Medulla oblongata (tissue), 1 donor: ENCODE measurements at regions not wholly inside any gene's neighbourhood (a gene's known extent, or its start where the extent isn't known, plus 50 kb on each side); places are given as distances from the start of the nearest gene placed in this dataset.
"Not testable (repeated sequence)": the region's sequence is repeated elsewhere in the genome, so short reads cannot be mapped to it uniquely, and the experiment has no call there.

ENCODE experiments used
- DNase-seq: peaks from one replicate; pipeline ENCODE4 v3.0.0-alpha.2; 2015; ENCODE audit errors: extremely low spot score

DNA sequence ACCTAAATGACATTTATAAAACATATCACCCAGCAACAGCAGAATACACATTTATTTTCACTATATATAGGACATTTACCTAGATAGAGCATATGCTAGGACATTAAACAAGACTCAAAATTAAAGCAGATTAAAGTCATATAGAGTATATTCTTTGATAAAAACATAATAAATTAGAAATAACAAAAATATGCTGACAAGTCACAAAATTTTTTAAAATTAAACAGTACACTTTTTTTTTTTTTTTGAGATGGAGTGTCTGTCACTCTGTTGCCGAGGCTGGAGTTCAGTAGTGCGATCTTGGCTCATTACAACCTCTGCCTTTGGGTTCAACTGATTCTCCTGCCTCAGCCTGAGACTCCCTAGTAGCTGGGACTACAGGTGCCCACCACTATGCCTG, 758.9 kb upstream of the NRXN1 start:
- DNase-seq, result no peak

DNA sequence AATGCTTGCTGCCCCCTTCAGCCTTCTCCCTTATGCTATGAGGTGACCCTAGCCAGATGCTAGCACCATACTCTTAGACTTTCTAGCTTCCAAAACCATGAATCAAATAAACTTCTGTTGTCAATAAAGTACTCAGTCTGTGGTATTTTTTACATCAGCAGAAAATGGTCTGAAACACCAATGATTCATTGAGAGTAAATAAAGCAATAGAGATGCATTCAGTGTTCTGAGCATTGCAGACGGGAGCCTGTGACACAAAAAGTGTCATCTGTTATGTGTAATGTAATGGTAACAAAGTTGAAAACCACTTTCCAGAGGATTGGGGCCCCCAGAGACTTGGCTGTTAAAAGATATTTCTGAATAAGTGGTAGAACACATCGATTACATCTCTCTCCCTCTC, 758.0 kb upstream of the NRXN1 start:
- no peak for DNase-seq

DNA sequence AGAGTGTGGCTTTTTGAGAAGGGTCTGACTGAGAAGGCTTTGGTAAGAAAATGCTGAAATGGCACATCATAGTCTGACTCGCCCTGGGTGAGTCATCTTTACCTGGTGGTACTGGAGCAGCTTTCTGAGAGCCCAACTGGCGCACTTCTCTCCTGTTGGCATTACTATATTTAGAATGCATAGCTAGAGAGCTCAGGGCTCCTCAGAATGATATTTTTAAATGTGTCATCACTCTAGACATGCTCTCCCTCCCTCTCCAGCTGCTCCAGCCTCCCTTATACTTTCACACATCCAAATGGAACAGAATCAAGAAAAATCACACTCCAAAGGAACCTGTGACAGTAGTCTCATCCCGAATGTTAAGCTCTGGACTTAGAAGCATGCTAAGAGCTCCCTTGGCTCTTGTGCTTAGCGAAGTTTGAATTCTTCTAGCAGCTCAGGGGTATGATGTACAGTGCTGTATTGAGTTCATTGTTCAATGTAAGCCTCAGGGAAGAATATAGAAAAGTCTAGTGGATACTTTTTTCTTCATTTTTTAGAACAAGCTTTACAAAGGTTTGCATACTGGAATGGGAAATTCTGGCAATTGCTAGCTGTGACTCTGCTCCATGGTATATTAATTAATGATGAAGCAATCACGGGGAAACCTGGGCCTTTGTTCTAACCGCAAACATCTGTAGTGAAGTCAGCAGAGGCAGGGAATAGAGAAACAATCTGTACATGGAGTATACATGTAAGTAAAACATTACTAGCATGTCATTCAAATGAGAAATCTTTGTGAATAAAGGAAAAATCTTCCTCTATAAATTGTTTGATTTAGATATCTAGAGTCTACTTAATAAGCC, 751.2 kb upstream of the NRXN1 start:
- no peak for DNase-seq

DNA sequence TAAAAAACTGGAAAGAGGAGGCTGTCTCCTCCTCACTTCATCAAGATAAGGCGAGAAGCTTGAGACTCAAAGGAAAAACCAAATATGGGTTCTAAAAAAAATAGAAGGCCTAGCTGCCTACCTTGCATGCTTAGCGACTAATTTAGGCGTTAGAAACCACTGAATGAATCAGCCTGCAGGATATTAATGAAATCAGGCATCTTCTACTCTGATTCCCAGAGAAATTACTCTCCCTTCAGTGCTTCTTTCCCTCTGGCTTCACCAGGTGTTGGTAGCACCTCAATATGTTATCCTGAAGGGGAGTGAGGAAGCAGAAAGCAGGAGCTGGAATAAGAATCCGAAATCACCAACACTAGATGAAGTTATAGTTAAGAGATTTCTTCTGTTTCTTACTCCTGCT, 749.8 kb upstream of the NRXN1 start:
- DNase-seq, result no peak

DNA sequence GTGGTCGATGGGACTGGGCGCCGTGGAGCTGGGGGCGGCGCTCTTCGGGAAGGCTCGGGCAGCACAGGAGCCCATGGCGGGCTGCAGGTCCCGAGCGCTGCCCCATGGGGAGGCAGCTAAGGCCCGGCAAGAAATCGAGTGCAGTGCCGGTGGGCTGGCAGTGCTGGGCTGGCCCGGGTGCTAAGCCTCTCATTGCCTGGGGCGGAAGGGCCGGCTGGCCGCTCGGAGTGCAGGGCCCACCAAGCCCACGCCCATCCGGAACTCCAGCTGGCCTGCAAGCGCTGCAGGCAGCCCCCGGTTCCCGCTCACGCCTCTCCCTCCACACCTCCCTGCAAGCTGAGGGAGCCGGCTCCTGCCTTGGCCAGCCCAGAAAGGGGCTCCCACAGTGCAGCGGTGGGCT, 748.4 kb upstream of the NRXN1 start:
- DNase-seq, result no peak

DNA sequence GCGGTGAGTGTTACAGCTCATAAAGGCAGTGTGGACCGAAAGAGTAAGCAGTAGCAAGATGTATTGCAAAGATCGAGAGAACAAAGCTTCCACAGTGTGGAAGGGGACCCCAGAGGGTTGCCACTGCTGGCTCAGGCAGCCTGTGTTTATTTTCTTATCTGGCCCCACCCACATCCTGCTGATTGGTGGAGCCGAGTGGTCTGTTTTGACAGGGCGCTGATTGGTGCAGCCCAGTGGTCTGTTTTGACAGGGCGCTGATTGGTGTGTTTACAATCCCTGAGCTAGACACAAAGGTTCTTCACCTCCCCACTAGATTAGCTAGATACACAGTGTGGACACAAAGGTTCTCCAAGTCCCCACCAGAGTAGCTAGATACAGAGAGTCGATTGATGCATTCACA, 747.8 kb upstream of the NRXN1 start:
- not testable (repeated sequence) for DNase-seq

DNA sequence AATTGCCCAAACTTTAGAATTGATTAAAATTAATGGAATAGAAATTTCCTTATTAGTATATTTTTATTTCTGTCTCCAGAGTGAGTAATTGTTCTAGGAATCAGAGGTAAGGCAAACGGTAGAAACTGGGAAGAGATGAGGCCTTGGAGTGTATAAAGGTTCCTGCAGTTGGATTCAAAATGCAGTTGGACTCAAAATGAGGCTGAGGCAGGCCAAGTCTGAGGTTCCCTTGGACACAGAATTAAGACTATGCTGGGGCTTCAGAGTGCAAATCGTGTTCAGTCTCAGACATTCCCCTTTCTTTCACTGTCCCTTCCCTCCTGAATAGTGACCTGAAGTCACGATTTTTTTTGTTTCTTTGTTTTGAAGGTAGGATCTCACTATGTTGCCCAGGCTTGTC, 746.9 kb upstream of the NRXN1 start:
- no peak for DNase-seq

DNA sequence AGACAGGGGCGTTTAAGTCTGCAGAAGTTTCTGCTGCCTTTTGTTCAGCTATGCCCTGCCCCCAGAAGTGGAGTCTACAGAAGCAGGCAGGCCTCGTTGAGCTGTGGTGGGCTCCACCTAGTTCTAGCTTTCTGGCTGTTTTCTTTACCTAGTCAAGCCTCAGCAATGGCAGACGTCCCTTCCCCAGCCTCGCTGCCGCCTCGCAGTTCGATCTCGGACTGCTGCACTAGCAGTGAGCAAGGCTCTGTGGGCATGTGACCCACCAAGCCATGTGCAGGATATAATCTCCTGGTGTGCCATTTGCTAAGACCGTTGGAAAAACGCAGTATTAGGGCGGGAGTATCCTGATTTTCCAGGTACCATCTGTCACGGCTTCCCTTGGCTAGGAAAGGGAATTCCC, 742.7 kb upstream of the NRXN1 start:
- not testable (repeated sequence) for DNase-seq

DNA sequence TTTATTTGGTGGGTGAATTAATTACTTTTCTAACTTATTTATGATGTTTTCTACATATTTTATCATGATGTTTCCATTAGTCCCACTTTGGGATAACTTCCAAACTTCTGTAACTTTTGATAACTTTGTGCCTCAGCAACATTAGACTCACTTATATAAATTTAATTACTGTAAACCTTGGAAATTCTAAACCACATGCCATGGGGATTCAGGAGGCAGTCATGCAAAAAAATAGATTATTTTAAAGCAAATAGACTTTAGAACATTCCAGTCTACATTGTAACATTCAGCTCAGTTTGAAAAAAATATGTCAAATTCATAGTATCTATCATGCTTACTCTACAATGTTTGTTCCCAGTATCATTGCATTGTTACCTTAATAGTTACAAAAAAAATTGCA, 728.5 kb upstream of the NRXN1 start:
- DNase-seq, result no peak

DNA sequence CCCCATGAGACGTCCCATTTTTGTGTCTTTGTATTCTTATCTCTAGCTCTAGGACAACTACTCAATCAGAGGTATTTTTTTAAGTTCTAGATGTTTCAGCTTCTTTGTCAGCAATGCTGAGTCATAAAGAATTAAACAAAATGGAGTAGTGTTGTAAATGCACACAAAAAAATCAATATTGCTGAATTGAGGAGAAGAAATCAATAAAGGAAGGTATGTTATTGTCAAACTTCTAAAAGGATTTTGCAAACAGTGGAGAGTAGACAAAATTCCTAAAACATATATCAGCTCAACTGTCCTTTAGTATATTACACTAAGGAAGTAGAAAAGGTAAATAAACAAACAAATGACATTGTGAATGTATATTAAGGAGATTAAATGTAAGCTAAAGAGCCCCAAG, 726.1 kb upstream of the NRXN1 start:
- no peak for DNase-seq

DNA sequence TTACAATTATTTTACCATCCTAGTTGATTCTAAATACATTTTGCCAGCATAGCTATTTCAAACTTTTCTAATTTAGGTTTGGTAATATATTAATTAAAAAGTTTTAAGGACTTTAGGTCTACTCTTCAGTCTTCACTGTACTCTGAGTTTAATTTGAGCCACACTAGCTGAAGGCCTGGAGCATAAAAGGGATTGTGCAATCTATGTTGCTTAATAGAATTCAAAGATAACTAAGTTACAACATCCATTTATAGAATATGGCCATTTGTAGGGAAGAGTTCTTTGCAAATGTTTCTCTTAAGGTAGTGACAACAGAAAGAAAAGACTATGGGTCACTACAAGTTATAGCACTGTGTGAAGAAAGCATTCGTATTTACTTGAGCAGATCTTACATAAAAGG, 702.2 kb upstream of the NRXN1 start:
- DNase-seq, result no peak

DNA sequence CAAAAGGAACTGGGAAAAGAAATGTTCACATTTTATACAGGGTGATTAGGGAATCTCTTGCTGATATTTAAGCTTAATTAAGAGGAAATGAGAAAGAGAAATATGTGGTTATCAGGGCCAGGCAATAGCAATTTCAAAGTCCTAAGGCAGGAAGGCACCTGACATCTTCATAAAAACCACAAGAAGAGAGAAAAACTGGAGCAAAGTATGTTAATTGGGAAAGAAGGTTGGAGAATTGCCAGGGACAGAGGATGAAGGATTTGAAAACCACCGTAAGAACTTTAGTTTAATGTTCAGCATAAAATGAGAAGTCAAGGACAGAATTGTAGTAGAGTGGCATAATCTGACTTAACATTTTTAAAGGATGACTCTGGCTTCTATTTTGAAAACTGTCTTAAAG, 691.8 kb upstream of the NRXN1 start:
- DNase-seq, result no peak

DNA sequence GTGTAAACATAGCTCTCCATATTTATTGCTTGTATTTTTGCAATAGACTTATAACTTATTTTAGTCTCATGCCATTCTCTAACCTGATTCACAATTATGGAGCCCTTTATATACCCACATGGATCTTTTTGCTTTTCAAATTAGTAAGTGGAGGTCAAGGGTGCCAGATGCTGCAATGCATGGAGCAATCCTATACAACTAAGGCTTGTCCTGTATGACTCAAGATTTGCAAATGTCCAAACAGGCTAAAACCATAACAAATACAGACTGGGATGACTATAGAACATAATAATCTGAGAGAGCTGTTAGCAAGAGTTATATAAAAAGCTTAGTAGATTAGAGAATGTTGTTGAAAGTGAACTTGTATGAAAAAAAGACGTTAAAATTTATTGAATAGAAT, 690.4 kb upstream of the NRXN1 start:
- no peak for DNase-seq

DNA sequence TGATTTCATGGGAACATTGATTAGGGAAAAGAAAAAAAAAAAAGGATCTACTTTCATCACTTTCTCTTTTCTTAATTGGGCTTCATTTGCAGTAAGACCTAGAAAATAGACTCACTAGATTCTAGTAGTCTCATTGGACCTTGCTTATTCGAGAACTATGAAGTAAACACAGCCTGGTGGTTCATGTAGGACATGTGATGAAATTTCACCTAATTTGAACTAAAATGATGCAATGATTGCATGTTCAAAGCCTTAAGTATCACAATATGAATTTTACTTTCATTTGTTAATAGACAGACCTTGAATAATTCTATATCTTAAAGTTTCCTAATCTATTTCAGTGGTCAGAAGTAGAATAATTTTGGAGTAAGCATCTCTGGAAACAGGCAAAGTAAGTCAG, 688.9 kb upstream of the NRXN1 start:
- no peak for DNase-seq

DNA sequence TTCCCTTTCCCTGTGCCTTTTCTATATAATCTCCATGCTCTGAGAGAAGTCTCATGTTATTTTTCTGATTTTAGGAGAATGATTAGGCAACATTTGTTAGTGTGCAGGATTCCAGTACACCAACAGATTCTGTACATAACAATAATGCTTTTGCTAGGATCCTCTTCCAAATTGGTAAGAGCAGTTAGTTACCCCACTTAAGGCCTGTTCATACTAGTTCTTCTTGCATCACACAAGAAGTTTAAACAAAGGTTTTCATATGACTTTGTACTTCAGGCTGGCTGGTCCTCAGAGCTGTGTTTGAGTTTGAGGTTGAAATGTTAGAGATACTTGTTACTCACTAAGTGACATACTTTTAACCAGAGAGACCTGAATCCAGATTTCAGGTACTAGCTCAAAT, 686.9 kb upstream of the NRXN1 start:
- DNase-seq, result no peak

DNA sequence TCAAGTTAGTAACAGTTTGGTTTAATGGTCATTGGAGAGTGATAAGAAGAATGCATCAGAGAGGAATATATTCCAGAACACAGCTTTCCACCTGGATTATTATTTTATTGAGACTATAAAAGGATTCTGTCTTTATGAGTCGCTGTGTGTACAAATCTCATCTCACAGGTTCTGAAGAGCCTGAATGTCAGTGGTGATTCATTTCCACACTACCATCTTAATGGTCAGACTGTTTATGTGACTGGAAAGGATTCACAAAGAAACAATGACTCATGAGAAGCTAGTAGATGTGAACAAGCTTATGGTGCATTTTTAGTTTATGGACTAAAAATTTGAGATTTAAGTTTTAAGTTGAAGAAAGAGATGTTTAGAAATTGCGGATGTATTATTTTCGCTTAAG, 685.4 kb upstream of the NRXN1 start:
- DNase-seq, result no peak

DNA sequence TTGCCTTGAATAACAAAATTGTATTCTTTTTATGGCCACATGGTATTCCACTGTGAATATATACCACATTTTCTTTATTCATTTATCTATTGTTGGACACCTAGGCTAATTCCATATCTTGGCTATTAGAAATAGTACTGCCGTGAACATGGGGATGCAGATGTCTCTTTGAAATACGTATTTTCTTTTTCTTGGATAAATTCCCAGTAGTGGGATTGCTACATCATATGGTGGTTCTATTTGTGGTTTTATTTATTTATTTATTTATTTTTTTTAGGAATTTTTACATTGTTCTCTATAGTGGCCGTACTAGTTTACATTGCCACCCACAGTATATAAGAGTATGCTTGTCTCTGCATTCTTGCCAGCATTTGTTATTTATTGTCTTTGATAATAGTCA, 679.8 kb upstream of the NRXN1 start:
- DNase-seq, result no peak

DNA sequence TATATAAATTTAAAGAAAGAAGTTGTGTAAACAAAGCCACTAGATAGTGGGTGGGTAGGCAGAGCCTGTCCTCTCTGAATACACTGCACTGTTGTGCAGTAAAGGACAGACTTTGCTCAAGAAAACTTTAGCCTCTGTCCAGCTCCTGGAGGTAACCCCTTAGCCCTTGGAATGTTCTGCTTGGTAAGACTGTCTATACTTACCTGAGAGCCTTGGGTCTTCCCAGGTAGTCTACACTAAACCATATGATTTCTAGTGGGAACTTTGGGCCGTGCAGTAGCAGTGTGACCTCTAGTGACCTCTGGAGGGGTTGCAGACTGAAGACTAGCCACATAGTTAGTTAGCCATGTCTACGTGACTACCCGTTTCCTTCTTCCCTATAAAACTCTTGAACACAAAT, 678.3 kb upstream of the NRXN1 start:
- no peak for DNase-seq

DNA sequence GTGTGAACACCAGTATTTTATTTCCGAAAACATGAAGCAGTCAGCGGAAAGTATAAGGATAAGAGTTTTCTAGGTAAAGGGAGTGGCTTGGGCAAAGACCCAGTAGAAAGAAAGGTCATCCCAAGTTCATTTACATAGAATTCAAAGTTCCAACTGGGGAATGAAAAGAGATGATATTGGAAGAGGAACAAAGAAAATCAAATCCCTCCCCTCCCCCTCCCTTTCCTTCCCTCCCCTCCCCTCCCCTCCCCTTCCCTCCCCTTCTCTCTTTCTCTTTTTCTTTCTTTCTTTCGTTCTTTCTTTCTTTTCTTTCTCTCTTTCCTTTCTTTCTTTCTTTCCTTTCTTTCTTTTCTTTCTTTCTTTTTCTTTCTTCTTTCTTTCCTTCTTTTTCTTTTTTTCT, 675.7 kb upstream of the NRXN1 start:
- no peak for DNase-seq

DNA sequence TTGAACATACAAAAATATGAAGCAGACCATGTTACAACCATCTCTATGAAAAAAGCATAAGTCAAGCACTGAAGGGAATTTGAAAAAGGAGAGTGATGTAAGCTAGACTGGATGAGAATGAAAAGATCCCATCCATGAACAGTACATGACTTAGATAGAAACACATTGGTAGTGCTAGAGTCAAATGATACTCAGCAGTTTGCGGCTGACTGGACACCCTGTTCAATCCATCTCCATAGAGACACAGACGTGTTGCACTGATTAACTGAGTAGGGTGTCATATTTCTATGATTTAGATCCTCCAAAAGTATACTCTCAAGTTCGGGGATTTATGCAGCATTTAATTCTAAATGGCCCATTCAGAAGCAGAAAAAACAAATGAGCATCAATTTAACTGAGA, 674.3 kb upstream of the NRXN1 start:
- no peak for DNase-seq

DNA sequence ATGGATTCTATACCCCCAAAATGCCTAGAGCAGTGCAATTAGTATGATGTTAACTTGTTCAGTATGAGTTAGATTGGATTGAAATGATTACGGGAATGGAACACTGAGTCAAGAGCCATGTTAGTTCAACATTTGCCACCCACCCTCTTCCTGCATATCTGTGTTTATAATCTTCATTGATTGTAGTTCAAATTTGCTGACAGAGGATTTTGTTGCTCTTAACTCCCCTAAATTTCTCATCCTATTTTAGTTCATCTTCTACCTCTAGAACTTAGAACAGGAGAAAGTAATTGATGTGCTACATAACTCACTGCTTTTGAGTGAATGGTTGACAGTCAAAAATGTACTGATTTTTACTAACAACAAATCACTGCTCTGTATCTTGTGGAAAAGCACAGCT, 673.5 kb upstream of the NRXN1 start:
- no peak for DNase-seq

DNA sequence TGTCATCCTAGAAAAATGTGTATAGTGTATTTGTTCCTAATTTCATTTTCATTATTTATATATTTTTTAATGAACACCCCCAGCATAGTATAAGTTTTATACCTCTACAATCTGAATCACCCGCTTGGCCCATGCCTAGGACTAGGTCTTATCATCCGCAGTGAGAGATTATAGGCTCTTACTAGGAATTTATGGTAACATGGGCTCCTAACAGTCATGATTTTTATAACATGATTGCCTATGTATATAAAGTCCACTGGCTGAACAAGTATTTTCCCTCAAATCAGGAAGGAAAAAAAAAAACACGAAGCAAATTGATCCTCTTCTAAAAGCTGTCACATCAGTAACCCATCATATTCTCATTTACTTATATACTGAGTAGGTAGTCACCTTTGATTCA, 666.1 kb upstream of the NRXN1 start:
- DNase-seq, result no peak

DNA sequence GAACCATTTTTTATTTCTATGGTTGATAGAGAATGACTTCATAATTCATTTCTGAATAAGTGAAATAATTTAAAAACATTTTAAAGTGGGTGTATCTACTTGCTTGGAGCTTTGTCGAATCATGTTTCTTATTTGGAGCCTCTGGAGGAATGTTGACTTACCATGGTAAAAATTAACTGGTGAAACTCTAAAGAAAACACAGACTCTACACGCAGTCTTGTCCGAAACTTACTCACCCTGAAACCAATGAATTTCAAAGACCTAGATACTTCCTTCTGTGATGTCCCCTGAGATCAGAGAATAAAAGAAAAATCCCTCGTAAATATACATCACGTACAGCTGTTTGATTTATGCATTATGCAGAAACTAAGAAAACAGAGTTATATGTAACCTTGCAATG, 665.2 kb upstream of the NRXN1 start:
- no peak for DNase-seq

DNA sequence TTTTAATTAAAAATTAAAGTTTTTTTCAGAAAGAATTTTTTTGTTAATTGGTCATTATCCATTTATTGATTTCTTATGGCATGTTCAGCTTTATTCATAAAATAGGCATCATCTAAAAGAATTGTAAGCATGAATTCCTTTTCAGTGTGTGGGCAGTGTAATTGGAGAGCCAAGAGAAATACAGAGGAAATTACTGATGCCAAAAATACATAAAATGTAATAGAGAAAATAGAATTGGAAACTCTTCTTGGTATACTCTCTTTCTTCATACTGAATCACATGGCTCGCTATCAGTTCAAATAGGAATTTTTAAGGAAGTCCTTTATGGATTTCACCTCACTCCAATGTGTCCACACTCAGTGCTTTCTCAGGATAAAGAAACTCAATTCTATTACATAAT, 663.6 kb upstream of the NRXN1 start:
- DNase-seq, result no peak
